K562 (cell line): ENCODE measurements at regions not wholly inside any gene's neighbourhood (a gene's known extent, or its start where the extent isn't known, plus 50 kb on each side); places are given as distances from the start of the nearest gene placed in this dataset.
A peak's percentile ranks its signal among the peaks of the same experiment; 100 is the strongest.

Source experiments
- ARID1B ChIP-seq: fragments of 450-650 bp; IDR thresholded peaks from 2 replicates; pipeline ENCODE4 v1.6.1; 2016; ENCODE audit warnings: antibody characterized with exemption, mild to moderate bottlenecking, inconsistent platforms
- ARID2 ChIP-seq: fragments of 450-650 bp; IDR thresholded peaks from 2 replicates; pipeline ENCODE4 v1.6.1; 2017; ENCODE audit warnings: antibody characterized with exemption, mild to moderate bottlenecking
- BDP1 ChIP-seq: IDR thresholded peaks from 3 replicates; pipeline ENCODE4 v1.6.1; 2011; ENCODE audit not compliant: insufficient read length, insufficient read depth
- CBX8 ChIP-seq: fragments of 200-600 bp; sonication (generic); IDR thresholded peaks from 2 replicates; pipeline ENCODE4 v1.6.1; 2012; ENCODE audit warnings: borderline replicate concordance, mixed run types, low read depth, mild to moderate bottlenecking, moderate library complexity, mixed read lengths, low read length, control low read depth, inconsistent platforms; ENCODE audit not compliant: poor library complexity, severe bottlenecking; ENCODE audit errors: extremely low read depth
- CCAR2 ChIP-seq: fragments of 200-400 bp; formaldehyde crosslinking; IDR thresholded peaks from 2 replicates; pipeline ENCODE4 v1.6.1; 2017; ENCODE audit warnings: mild to moderate bottlenecking, low read depth, low read length
- CSDE1 ChIP-seq, 2 experiments: fragments of 450-650 bp; IDR thresholded peaks; 2 replicates each; pipeline ENCODE4 v1.6.1; 2016; ENCODE audit warnings: mild to moderate bottlenecking in 1 of 2
- GATAD2B ChIP-seq: fragments of 450-650 bp; IDR thresholded peaks from 2 replicates; pipeline ENCODE4 v1.6.1; 2017; ENCODE audit warnings: mild to moderate bottlenecking, borderline replicate concordance
- HCFC1 ChIP-seq: IDR thresholded peaks from 2 replicates; pipeline ENCODE4 v1.6.1; 2012; ENCODE audit warnings: low read depth, low read length, improper control_type of control experiment
- HMG20A ChIP-seq: fragments of 450-650 bp; formaldehyde crosslinking; conservative IDR thresholded peaks from 2 replicates; pipeline ENCODE4 v1.4.0; 2020; ENCODE audit warnings: mild to moderate bottlenecking, mixed read lengths
- KAT2B ChIP-seq: IDR thresholded peaks from one replicate; pipeline ENCODE4 v1.6.1; 2012; ENCODE audit warnings: low read depth, mild to moderate bottlenecking, control low read depth, inconsistent platforms, low read length, moderate library complexity
- KLF1 ChIP-seq: fragments of 450-650 bp; IDR thresholded peaks from 2 replicates; pipeline ENCODE4 v1.6.1; 2016; ENCODE audit warnings: missing genetic modification characterization, missing compliant biosample characterization
- KLF6 ChIP-seq: fragments of 250-450 bp; sonication (Bioruptor Pico); IDR thresholded peaks from 2 replicates; pipeline ENCODE4 v1.4.0; 2020; ENCODE audit warnings: mild to moderate bottlenecking, moderate library complexity, borderline replicate concordance
- MEF2A ChIP-seq: IDR thresholded peaks from 2 replicates; pipeline ENCODE4 v1.6.1; 2011; ENCODE audit warnings: low read depth, mild to moderate bottlenecking, low read length, moderate library complexity; ENCODE audit not compliant: control insufficient read depth
- MEIS2 ChIP-seq: fragments of 450-650 bp; IDR thresholded peaks from 2 replicates; pipeline ENCODE4 v1.6.1; 2014; ENCODE audit warnings: mild to moderate bottlenecking; ENCODE audit not compliant: partially characterized antibody
- NR3C1 ChIP-seq: sonication (generic); formaldehyde crosslinking; IDR thresholded peaks from 2 replicates; pipeline ENCODE4 v1.8.1; 2022; ENCODE audit warnings: missing genetic modification reagents
- PTRF ChIP-seq: fragments of 450-650 bp; IDR thresholded peaks from 2 replicates; pipeline ENCODE4 v1.6.1; 2016; ENCODE audit warnings: mild to moderate bottlenecking, missing genetic modification characterization, missing compliant biosample characterization
- RBM22 ChIP-seq: fragments of 200-400 bp; formaldehyde crosslinking; IDR thresholded peaks from 2 replicates; pipeline ENCODE4 v1.6.1; 2018; ENCODE audit warnings: low read length, low read depth; ENCODE audit not compliant: poor library complexity, severe bottlenecking
- RCOR1 ChIP-seq, 2 experiments: IDR thresholded peaks; 2 replicates each; pipeline ENCODE4 v1.6.1; 2012; ENCODE audit warnings: low read depth in 2 of 2, low read length in 2 of 2, borderline replicate concordance in 1 of 2, improper control_type of control experiment in 1 of 2
- SRSF3 ChIP-seq: fragments of 200-400 bp; formaldehyde crosslinking; IDR thresholded peaks from 2 replicates; pipeline ENCODE4 v1.6.1; 2016; ENCODE audit warnings: mild to moderate bottlenecking, low read length, moderate library complexity; ENCODE audit not compliant: insufficient read depth
- YBX1 ChIP-seq: fragments of 450-650 bp; IDR thresholded peaks from 2 replicates; pipeline ENCODE4 v1.7.1; 2016; ENCODE audit warnings: mild to moderate bottlenecking
- ZC3H8 ChIP-seq: fragments of 450-650 bp; IDR thresholded peaks from 2 replicates; pipeline ENCODE4 v1.6.1; 2017
- ZNF165 ChIP-seq: fragments of 250-450 bp; sonication (Bioruptor Pico); IDR thresholded peaks from 2 replicates; pipeline ENCODE4 v1.4.0; 2020; ENCODE audit warnings: borderline replicate concordance
- ZNF408 ChIP-seq: fragments of 250-450 bp; sonication (Bioruptor Pico); IDR thresholded peaks from 2 replicates; pipeline ENCODE4 v1.4.0; 2020; ENCODE audit warnings: low read depth, mild to moderate bottlenecking, moderate library complexity
- ZNF717 ChIP-seq: fragments of 250-450 bp; sonication (Bioruptor Pico); IDR thresholded peaks from 2 replicates; pipeline ENCODE4 v1.5.0; 2021
- TF ChIP-seq, protein P1 (sequence below), 2 experiments: fragments of 250-450 bp in 1 of 2; fragments of 450-650 bp in 1 of 2; sonication (Bioruptor Pico) in 1 of 2; IDR thresholded peaks; 2 replicates each; pipeline versions ENCODE4 v1.6.1 to v1.8.0; 2016 to 2021; ENCODE audit warnings: mild to moderate bottlenecking in 2 of 2, moderate library complexity in 2 of 2, missing compliant biosample characterization in 1 of 2, missing genetic modification characterization in 1 of 2
- TF ChIP-seq, protein P2 (sequence below): sonication (generic); formaldehyde crosslinking; IDR thresholded peaks from 2 replicates; pipeline ENCODE4 v1.4.0; 2020; ENCODE audit warnings: mild to moderate bottlenecking, missing genetic modification reagents
- TF ChIP-seq, protein P3 (sequence below), 2 experiments: fragments of 450-650 bp in 1 of 2; sonication (generic) in 1 of 2; formaldehyde crosslinking; conservative IDR thresholded peaks; 2 replicates each; pipeline versions ENCODE4 v1.4.0 to v1.8.1; 2020 to 2022; ENCODE audit warnings: mild to moderate bottlenecking in 1 of 2, missing genetic modification reagents in 1 of 2

DNA sequence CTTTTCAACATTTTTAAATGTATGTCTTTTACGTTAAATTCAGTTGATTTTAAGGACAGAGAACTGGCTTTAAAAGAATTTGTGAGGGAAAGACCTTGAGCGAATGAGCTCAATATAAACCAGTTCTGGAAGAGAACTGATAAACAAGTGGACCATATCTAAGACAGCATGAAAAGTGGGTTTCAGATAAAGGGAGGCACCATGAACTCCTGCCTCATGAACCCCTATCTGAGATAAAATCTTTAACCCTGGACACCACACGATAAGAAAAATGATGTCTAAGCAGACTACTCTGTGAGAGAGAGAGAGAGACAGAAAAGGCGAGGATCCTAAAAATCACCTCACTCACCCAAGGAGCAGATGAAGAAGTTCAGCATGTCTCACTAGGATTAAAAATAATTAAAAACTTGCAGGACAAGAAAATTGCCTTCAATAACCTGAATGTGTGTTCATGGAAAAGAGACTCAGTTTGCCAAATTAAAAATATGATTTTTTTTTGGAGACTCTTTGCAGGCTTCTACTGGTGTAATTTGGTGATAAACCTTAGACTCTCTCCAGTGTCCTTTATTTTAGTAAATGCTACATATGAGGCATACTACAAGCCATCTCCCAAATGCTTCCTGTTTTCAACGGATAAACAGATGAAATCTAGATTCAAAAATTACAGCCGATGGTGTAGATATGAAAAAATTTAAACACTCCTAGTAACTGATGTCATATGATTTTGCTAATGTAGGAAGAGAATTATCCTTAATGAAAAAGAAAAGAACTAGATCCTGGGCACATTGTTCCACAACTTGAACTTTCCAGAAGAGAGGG is 299.5 kb downstream of the ADGB start (continued):
- TF ChIP-seq, protein P1, sequence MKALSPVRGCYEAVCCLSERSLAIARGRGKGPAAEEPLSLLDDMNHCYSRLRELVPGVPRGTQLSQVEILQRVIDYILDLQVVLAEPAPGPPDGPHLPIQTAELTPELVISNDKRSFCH (CRISPR knock-in tag; IDR thresholded peaks at IDR 0.05): no peak
- TF ChIP-seq, protein P1 (tag; IDR thresholded peaks at IDR 0.05): no peak
- no peak for TF ChIP-seq KAT2B
- TF ChIP-seq SRSF3: no peak
- peak; percentile 98 for TF ChIP-seq ARID1B
- TF ChIP-seq RBM22: no peak
- no peak for TF ChIP-seq CSDE1 (IDR thresholded peaks at IDR 0.05)
- TF ChIP-seq RCOR1 (IDR thresholded peaks at IDR 0.05; ENCODE audit: borderline replicate concordance in 1 of 2, low read depth in 2 of 2, low read length in 2 of 2): peak in 1 of 2 experiments; percentile 96; a peak in 2 of 4 replicates
- no peak for TF ChIP-seq CBX8
- TF ChIP-seq GATAD2B: peak; percentile 65; the same call in 1 of the 2 replicates
- TF ChIP-seq HCFC1: no peak
- TF ChIP-seq KLF6 (CRISPR knock-in tag): peak; percentile 75; the same call in 1 of the 2 replicates
- TF ChIP-seq, protein P2, sequence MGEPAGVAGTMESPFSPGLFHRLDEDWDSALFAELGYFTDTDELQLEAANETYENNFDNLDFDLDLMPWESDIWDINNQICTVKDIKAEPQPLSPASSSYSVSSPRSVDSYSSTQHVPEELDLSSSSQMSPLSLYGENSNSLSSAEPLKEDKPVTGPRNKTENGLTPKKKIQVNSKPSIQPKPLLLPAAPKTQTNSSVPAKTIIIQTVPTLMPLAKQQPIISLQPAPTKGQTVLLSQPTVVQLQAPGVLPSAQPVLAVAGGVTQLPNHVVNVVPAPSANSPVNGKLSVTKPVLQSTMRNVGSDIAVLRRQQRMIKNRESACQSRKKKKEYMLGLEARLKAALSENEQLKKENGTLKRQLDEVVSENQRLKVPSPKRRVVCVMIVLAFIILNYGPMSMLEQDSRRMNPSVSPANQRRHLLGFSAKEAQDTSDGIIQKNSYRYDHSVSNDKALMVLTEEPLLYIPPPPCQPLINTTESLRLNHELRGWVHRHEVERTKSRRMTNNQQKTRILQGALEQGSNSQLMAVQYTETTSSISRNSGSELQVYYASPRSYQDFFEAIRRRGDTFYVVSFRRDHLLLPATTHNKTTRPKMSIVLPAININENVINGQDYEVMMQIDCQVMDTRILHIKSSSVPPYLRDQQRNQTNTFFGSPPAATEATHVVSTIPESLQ: no peak
- no peak for TF ChIP-seq NR3C1
- no peak for TF ChIP-seq KLF1
- no peak; the same call in 1 of the 2 replicates for TF ChIP-seq HMG20A (CRISPR knock-in tag)
- no peak for TF ChIP-seq MEF2A
- no peak for TF ChIP-seq PTRF
- no peak for TF ChIP-seq ARID2
- TF ChIP-seq, protein P3, sequence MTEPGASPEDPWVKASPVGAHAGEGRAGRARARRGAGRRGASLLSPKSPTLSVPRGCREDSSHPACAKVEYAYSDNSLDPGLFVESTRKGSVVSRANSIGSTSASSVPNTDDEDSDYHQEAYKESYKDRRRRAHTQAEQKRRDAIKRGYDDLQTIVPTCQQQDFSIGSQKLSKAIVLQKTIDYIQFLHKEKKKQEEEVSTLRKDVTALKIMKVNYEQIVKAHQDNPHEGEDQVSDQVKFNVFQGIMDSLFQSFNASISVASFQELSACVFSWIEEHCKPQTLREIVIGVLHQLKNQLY (CRISPR knock-in tag; conservative IDR thresholded peaks at IDR 0.05): no peak
- no peak for TF ChIP-seq ZNF165
- no peak for TF ChIP-seq BDP1
- TF ChIP-seq ZNF717: no peak
- no peak for TF ChIP-seq ZNF408 (CRISPR knock-in tag)
- TF ChIP-seq ZC3H8: no peak
- TF ChIP-seq MEIS2: peak; percentile 80
- TF ChIP-seq YBX1: no peak
- TF ChIP-seq CCAR2: no peak
